Testis (tissue), 2 donors: ENCODE measurements at regions not wholly inside any gene's neighbourhood (a gene's known extent, or its start where the extent isn't known, plus 50 kb on each side); places are given as distances from the start of the nearest gene placed in this dataset.

Experiments used
- CTCF ChIP-seq, 3 experiments: fragments of 450-650 bp in 2 of 3; fragments of 200-600 bp in 1 of 3; sonication (generic) in 1 of 3; IDR thresholded peaks; one replicate each; pipeline ENCODE4 v1.5.1; 2016 to 2019; ENCODE audit warnings: antibody characterized with exemption in 3 of 3, mild to moderate bottlenecking in 2 of 3, moderate library complexity in 1 of 3
- POLR2A ChIP-seq: fragments of 450-650 bp; IDR thresholded peaks from one replicate; pipeline ENCODE4 v1.6.1; 2017; ENCODE audit warnings: antibody characterized with exemption, mild to moderate bottlenecking, moderate library complexity

GRCh38 chr2:194725169-194725568 lies 931.9 kb upstream of the SLC39A10 start:
- TF ChIP-seq CTCF (IDR thresholded peaks at IDR 0.05) (no peak), POLR2A (no peak)
